ENCODE measurements at regions not wholly inside any gene's neighbourhood (a gene's known extent, or its start where the extent isn't known, plus 50 kb on each side); places are given as distances from the start of the nearest gene placed in this dataset.

DNA sequence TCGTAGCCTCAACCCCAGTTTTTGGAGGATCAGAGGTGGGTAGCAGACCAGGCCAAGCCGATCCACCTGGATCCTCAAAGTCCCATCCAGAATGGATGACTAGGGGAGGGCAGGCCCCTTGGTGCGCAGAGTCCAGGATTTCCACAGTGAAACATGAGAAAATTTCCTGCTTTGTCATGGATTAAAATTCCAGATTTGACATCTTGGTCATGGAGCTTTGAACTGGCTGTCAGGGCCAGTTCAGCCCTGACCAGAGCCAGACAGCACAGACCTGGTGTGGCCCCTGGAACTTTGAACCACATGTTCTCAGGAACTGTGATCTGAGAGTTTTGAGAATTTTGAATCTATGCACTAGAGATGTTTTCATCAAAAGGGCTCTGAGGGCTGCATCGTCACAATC is 177.5 kb downstream of the MN1 start:
- TF ChIP-seq CTCF (IDR thresholded peaks at IDR 0.05) (no peak), POLR2A (IDR thresholded peaks at IDR 0.05) (no peak), POLR2AphosphoS5 (IDR thresholded peaks at IDR 0.05) (no peak)

Data from stomach (tissue), 4 donors.